IPS-18c (cell line): ENCODE measurements at regions not wholly inside any gene's neighbourhood (a gene's known extent, or its start where the extent isn't known, plus 50 kb on each side); places are given as distances from the start of the nearest gene placed in this dataset.

ENCODE experiments used
- H3K4me3 ChIP-seq: 2 replicates; pipeline ENCODE4 v1.7.0; 2013; ENCODE audit warnings: low read depth, mild to moderate bottlenecking, low read length, moderate library complexity; ENCODE audit not compliant: insufficient read depth
- H3K9me3 ChIP-seq: one replicate; pipeline ENCODE4 v1.6.1; 2013; ENCODE audit warnings: mild to moderate bottlenecking, low read length, moderate library complexity; ENCODE audit not compliant: control insufficient read depth, insufficient read depth

- no peaks in the 10 kb centered on the region for H3K9me3 ChIP-seq
- no peak overlapping the region for H3K4me3 ChIP-seq
These were observed 226.7 kb upstream of the NAV3 start for GRCh38 chr12:77603946-77604345.

- no peaks in the 10 kb centered on the region for H3K9me3 ChIP-seq
- H3K4me3 ChIP-seq = no peak overlapping the region
These were observed 229.6 kb upstream of the NAV3 start for GRCh38 chr12:77601069-77601468.

GRCh38 chr12:77600468-77600843 lies 230.2 kb upstream of the NAV3 start:
- H3K4me3 ChIP-seq = no peak overlapping the region
- H3K9me3 ChIP-seq = no peaks in the 10 kb centered on the region

GRCh38 chr12:77599782-77600467 lies 230.8 kb upstream of the NAV3 start:
- Histone ChIP-seq H3K4me3 (no peak overlapping the region), H3K9me3 (no peaks in the 10 kb centered on the region)

- Histone ChIP-seq H3K4me3 (no peak overlapping the region), H3K9me3 (no peaks in the 10 kb centered on the region)
These were observed 236.3 kb upstream of the NAV3 start for GRCh38 chr12:77594366-77594765.

GRCh38 chr12:77592836-77593235 lies 237.9 kb upstream of the NAV3 start:
- Histone ChIP-seq H3K9me3 (no peaks in the 10 kb centered on the region), H3K4me3 (no peak overlapping the region)

- H3K4me3 ChIP-seq = no peak overlapping the region
- no peaks in the 10 kb centered on the region for H3K9me3 ChIP-seq
These were observed 238.5 kb upstream of the NAV3 start for GRCh38 chr12:77591959-77592743.

- Histone ChIP-seq H3K4me3 (no peak overlapping the region), H3K9me3 (no peaks in the 10 kb centered on the region)
These were observed 240.4 kb upstream of the NAV3 start for GRCh38 chr12:77590306-77590705.

- Histone ChIP-seq H3K9me3 (no peaks in the 10 kb centered on the region), H3K4me3 (no peak overlapping the region)
These were observed 245.8 kb upstream of the NAV3 start for GRCh38 chr12:77584860-77585259.

- Histone ChIP-seq H3K9me3 (no peaks in the 10 kb centered on the region), H3K4me3 (no peak overlapping the region)
These were observed 252.1 kb upstream of the NAV3 start for GRCh38 chr12:77578466-77579220.

- H3K4me3 ChIP-seq = no peak overlapping the region
- H3K9me3 ChIP-seq = no peaks in the 10 kb centered on the region
These were observed 252.9 kb upstream of the NAV3 start for GRCh38 chr12:77577791-77578190.

GRCh38 chr12:77575376-77575919 lies 255.2 kb upstream of the NAV3 start:
- Histone ChIP-seq H3K9me3 (no peaks in the 10 kb centered on the region), H3K4me3 (no peak overlapping the region)

GRCh38 chr12:77572371-77572770 lies 258.3 kb upstream of the NAV3 start:
- Histone ChIP-seq H3K9me3 (no peaks in the 10 kb centered on the region), H3K4me3 (no peak overlapping the region)

GRCh38 chr12:77571768-77572167 lies 258.9 kb upstream of the NAV3 start:
- no peak overlapping the region for H3K4me3 ChIP-seq
- H3K9me3 ChIP-seq = no peaks in the 10 kb centered on the region

- no peak overlapping the region for H3K4me3 ChIP-seq
- H3K9me3 ChIP-seq = no peaks in the 10 kb centered on the region
These were observed 259.6 kb upstream of the NAV3 start for GRCh38 chr12:77571127-77571526.

- no peak overlapping the region for H3K4me3 ChIP-seq
- no peaks in the 10 kb centered on the region for H3K9me3 ChIP-seq
These were observed 260.8 kb upstream of the NAV3 start for GRCh38 chr12:77569876-77570275.

GRCh38 chr12:77560714-77561113 lies 270.0 kb upstream of the NAV3 start:
- no peak overlapping the region for H3K4me3 ChIP-seq
- H3K9me3 ChIP-seq = peaks cover 2% of the 10 kb centered on the region
